GM18511 (cell line): ENCODE measurements at regions not wholly inside any gene's neighbourhood (a gene's known extent, or its start where the extent isn't known, plus 50 kb on each side); places are given as distances from the start of the nearest gene placed in this dataset.

ENCODE experiments used
- ATAC-seq: cut with Tn5 transposase; IDR thresholded peaks from one replicate; pipeline ENCODE4 v1.9.1; 2021; ENCODE audit warnings: mild to moderate bottlenecking, moderate library complexity; ENCODE audit not compliant: unreplicated experiment

GRCh38 chr12:70151993-70152392 is 91.2 kb upstream of the CNOT2 start:
- no peak for ATAC-seq

- ATAC-seq = no peak
Measured at GRCh38 chr12:70154087-70154638, 89.1 kb upstream of the CNOT2 start.

- no peak for ATAC-seq
Measured at GRCh38 chr12:70154960-70155589, 88.2 kb upstream of the CNOT2 start.

DNA sequence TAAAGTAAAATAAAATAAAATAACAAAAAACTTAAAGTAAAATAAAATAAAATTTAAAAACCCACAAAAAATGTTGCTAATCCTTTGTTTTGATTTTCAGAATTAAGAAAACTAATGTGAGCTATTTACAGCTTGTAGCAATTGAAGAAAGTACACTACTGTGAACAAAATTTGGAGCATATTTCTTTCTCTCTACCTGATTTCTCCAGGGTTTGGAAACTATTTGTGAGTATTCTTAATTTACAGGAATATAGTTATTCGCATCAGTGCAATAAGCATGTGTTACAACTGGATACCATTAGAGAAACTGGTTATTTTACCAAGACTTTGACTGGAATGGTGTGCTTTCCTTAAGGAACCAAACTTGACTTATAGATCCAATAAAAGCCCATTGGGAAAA is 86.1 kb upstream of the CNOT2 start:
- ATAC-seq = no peak

DNA sequence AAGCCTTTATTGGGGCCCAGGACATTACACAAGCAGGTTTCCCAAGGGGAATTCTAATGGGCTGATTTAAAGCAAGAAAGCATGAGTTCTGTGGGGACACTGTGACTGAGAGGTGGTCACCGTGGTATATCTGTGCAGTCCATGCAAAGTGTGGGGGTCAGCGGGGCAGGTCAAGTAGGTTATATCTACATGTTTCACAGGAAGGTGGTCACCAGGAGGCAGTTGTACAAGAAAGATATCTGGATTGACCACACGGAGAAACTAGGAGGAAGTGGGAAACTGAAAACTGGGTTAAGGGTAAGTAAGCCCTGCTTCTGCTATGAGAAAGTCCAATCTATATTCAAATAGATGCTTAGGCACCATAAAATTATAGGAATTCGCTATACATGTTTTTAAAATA is 77.8 kb upstream of the CNOT2 start:
- no peak for ATAC-seq

- ATAC-seq = no peak
Measured at GRCh38 chr12:70176290-70176689, 66.9 kb upstream of the CNOT2 start.

- no peak for ATAC-seq
Measured at GRCh38 chr12:70177631-70178030, 65.6 kb upstream of the CNOT2 start.

- ATAC-seq = no peak
Measured at GRCh38 chr12:70178038-70178437, 65.2 kb upstream of the CNOT2 start.

DNA sequence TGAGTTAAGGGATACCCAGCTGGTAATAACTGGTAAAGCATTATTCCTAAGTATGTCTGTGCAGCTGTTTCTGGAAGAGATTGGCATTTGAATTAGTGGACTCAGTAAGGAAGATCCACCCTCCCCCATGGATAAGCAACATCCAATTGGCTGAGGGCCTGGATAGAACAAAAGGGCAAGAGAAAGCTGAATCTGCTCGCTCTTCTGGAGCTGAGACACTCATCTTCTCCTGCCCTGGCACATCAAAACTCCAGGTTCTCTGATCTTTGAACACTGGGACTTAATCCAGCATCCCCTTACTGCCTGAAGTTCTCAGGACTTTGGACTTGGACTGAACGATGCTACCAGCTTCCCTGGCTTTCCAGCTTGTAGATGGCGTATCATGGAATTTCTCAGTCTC is 63.1 kb upstream of the CNOT2 start:
- no peak for ATAC-seq

DNA sequence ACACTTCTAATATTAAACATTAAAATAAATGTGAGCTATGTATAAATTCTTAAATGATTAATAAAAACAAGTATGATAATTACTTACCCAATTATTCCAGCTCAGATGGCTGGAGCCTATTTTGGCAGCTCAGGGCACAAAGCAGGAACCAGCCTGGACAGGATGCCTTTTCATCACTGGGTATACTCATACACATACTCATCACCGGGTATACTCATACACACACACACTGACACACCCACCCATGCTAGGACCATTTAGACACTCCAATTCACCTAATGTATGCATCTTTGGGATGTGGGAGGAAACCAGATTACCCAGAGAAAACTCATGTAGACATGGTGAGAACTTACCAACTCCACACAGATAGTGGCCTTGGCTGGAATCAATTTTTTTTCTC is 57.9 kb upstream of the CNOT2 start:
- ATAC-seq = no peak

DNA sequence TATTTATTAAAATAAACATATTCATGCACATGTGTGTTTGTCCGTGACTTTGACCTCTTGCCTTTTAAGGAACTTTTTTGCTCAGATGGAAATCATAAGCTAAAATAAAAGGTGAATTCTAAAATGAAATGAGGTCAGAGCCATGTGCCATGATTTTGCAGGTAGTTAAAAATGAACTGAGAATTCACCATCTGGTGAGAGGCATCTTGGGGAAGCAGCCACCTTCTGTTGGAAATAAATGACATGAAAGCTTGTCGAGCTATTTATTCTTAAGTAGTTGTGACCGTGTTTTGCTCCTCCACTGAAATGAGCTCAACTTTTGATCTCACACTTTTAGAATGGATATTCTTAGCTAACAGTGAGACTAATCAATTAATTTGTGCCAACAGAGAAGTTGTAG is 56.8 kb upstream of the CNOT2 start:
- ATAC-seq = no peak

- ATAC-seq = no peak
Measured at GRCh38 chr12:70190262-70191010, 52.8 kb upstream of the CNOT2 start.
